22Rv1 (cell line): ENCODE measurements at regions not wholly inside any gene's neighbourhood (a gene's known extent, or its start where the extent isn't known, plus 50 kb on each side); places are given as distances from the start of the nearest gene placed in this dataset.

Source experiments
- H3K27ac ChIP-seq: fragments of 450-650 bp; 2 replicates; pipeline ENCODE4 v1.5.1; 2017
- CTCF ChIP-seq: fragments of 450-650 bp; IDR thresholded peaks from 2 replicates; pipeline ENCODE4 v1.5.1; 2017; ENCODE audit warnings: mild to moderate bottlenecking
- ZFX ChIP-seq: fragments of 450-650 bp; IDR thresholded peaks from 2 replicates; pipeline ENCODE4 v1.6.1; 2017; ENCODE audit warnings: antibody characterized with exemption, borderline replicate concordance

- no peak for TF ChIP-seq CTCF
- H3K27ac ChIP-seq = no peak overlapping the region
Observed at GRCh38 chr13:99105160-99105559, 95.5 kb upstream of the UBAC2 start.

GRCh38 chr13:99113351-99113750 lies 87.3 kb upstream of the UBAC2 start:
- TF ChIP-seq ZFX (no peak), CTCF (no peak)
- H3K27ac ChIP-seq = no peak overlapping the region

- TF ChIP-seq ZFX = no peak
- TF ChIP-seq CTCF = no peak
Observed at GRCh38 chr13:99118179-99118578, 82.5 kb upstream of the UBAC2 start.

GRCh38 chr13:99119656-99120055 lies 81.0 kb upstream of the UBAC2 start:
- TF ChIP-seq CTCF (no peak), ZFX (no peak)
- H3K27ac ChIP-seq = no peak overlapping the region

More at GRCh38 chr13:99118179-99118578, 82.5 kb upstream of the UBAC2 start:
- no peak overlapping the region for H3K27ac ChIP-seq

GRCh38 chr13:99120751-99121150 lies 79.9 kb upstream of the UBAC2 start:
- TF ChIP-seq CTCF = no peak
- H3K27ac ChIP-seq = no peak overlapping the region

GRCh38 chr13:99122171-99122570 lies 78.5 kb upstream of the UBAC2 start:
- no peak overlapping the region for H3K27ac ChIP-seq
- TF ChIP-seq ZFX = no peak
- no peak for TF ChIP-seq CTCF

GRCh38 chr13:99123101-99124045 lies 77.3 kb upstream of the UBAC2 start:
- H3K27ac ChIP-seq = no peak overlapping the region
- TF ChIP-seq ZFX (no peak), CTCF (no peak)
